ENCODE measurements at regions not wholly inside any gene's neighbourhood (a gene's known extent, or its start where the extent isn't known, plus 50 kb on each side); places are given as distances from the start of the nearest gene placed in this dataset.

DNA sequence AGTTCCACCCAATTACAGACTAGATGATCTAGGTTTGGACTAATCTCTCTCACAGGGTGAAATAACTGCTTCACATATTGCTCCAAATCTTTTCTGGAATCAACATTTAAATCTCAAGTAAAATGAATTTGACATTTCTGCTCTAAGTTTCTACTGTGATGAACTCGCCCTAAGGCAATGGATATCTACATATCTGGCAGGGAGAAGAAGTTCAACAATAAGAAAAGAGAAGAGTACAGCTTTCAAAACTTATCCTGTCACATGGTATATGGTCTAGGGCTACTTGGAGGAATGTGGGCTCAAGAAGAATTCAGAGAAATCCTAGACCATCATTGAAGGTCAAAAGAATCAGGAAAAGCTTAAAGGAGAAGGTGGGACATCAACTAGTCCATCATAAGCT lies 440.2 kb downstream of the MBD2 start:
- no peak for DNase-seq
- no peaks in the 10 kb centered on the region for H3K36me3 ChIP-seq
- no peak for ATAC-seq (ENCODE audit: low FRiP score in 2 of 2)
- no peaks in the 10 kb centered on the region for H3K9me3 ChIP-seq
- TF ChIP-seq POLR2A (IDR thresholded peaks at IDR 0.05) (no peak), CTCF (IDR thresholded peaks at IDR 0.05) (no peak), POLR2AphosphoS5 (IDR thresholded peaks at IDR 0.05) (no peak), EP300 (IDR thresholded peaks at IDR 0.05) (no peak)
- no peak overlapping the region for H3K27ac ChIP-seq
- no peak overlapping the region for H3K4me3 ChIP-seq
- WGBS, 2 donors: 64 to 67% methylated on average over 1 of the region's 1 CpG
- H3K4me1 ChIP-seq: no peaks in the 10 kb centered on the region
- no peaks in the 10 kb centered on the region for H3K27me3 ChIP-seq

DNA sequence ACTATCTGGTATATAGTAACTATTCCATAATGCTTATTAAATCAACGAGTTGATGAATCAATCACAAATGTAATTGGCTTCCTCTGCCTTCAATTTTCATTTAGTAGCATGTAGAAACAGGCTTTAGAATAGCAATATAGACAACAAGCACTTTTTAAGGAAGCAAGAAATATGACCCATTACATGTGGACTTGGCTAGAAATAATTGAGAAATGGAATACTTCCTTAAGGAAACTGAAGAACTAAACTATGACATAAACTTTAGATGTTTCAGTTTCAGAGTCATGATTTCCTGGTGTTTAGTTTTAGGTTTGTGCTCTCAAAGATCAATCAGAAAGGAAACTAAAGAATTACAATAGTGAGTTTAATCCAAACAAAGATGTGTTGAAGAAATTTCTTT lies 443.8 kb downstream of the MBD2 start:
- no peaks in the 10 kb centered on the region for H3K9me3 ChIP-seq
- DNase-seq: no peak
- TF ChIP-seq POLR2AphosphoS5 (IDR thresholded peaks at IDR 0.05): no peak
- TF ChIP-seq EP300 (IDR thresholded peaks at IDR 0.05): no peak
- TF ChIP-seq CTCF (IDR thresholded peaks at IDR 0.05): no peak
- TF ChIP-seq POLR2A (IDR thresholded peaks at IDR 0.05): no peak
- WGBS, 2 donors: 50 to 69% methylated on average over 1 of the region's 1 CpG
- no peak overlapping the region for H3K27ac ChIP-seq
- ATAC-seq (ENCODE audit: low FRiP score in 2 of 2): no peak
- no peaks in the 10 kb centered on the region for H3K4me1 ChIP-seq
- H3K4me3 ChIP-seq: no peak overlapping the region
- H3K27me3 ChIP-seq: no peaks in the 10 kb centered on the region
- no peaks in the 10 kb centered on the region for H3K36me3 ChIP-seq

DNA sequence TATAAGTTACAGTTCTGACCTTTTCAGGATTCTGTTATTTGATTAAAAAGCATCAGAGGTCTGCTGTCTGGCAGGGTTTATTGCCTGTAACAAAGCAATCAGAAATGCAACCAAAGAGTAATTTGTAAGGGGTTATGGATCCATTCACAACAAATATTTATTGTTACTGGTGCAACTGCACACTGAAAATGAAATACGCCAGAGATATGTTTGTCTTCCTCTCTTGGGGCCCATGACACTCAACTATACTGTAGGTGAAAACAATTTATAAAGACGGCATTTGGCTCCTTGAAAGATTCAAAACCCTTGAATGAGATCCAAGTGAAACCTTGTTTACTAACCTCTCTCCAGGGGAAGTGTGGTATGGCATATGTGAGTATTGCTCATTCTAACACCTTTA lies 452.2 kb downstream of the MBD2 start:
- Histone ChIP-seq H3K9me3 (peaks cover 0 to 2% (median 0%) of the 10 kb centered on the region in 4 donors), H3K4me3 (no peak overlapping the region), H3K27ac (no peak overlapping the region), H3K27me3 (no peaks in the 10 kb centered on the region), H3K36me3 (no peaks in the 10 kb centered on the region), H3K4me1 (no peaks in the 10 kb centered on the region)
- no peak for TF ChIP-seq POLR2A (IDR thresholded peaks at IDR 0.05)
- no peak for TF ChIP-seq POLR2AphosphoS5 (IDR thresholded peaks at IDR 0.05)
- no peak for TF ChIP-seq CTCF (IDR thresholded peaks at IDR 0.05)
- no peak for TF ChIP-seq EP300 (IDR thresholded peaks at IDR 0.05)
- 52 to 58% methylated on average over 2 of the region's 2 CpGs for WGBS, 2 donors
- no peak for ATAC-seq (ENCODE audit: low FRiP score in 2 of 2)
- DNase-seq: no peak

- H3K4me3 ChIP-seq: no peak overlapping the region
- ATAC-seq (ENCODE audit: low FRiP score in 2 of 2) (no peak), DNase-seq (no peak)
- H3K4me1 ChIP-seq: no peaks in the 10 kb centered on the region
- H3K27ac ChIP-seq: no peak overlapping the region
- no peaks in the 10 kb centered on the region for H3K36me3 ChIP-seq
- peaks cover 0 to 2% (median 0%) of the 10 kb centered on the region in 4 donors for H3K9me3 ChIP-seq
- no peaks in the 10 kb centered on the region for H3K27me3 ChIP-seq
- TF ChIP-seq EP300 (IDR thresholded peaks at IDR 0.05): no peak
- TF ChIP-seq CTCF (IDR thresholded peaks at IDR 0.05): no peak
- TF ChIP-seq POLR2A (IDR thresholded peaks at IDR 0.05): no peak
- no peak for TF ChIP-seq POLR2AphosphoS5 (IDR thresholded peaks at IDR 0.05)
These were observed 452.8 kb downstream of the MBD2 start for GRCh38 chr18:53771664-53772063.

DNA sequence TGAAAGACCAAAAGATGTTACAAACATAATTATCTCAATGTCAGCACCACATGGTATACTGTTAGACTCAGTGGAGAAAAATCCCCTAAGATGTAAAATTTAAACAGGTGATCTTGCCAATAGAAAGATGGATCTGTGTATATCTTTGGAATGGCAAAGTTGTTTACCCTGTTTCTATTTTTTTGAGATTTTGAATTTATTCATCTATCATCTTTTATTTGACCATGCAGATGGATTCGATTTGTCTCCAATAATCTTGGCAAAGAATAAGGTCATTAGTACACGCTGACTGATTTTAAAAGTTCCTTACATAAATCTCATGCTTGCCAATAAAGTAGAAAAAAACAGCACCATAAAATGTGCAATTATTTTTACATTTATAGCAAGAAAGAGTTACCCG lies 459.3 kb downstream of the MBD2 start:
- H3K4me1 ChIP-seq: no peaks in the 10 kb centered on the region
- TF ChIP-seq POLR2A (IDR thresholded peaks at IDR 0.05): no peak
- no peak for TF ChIP-seq CTCF (IDR thresholded peaks at IDR 0.05)
- no peak for TF ChIP-seq EP300 (IDR thresholded peaks at IDR 0.05)
- TF ChIP-seq POLR2AphosphoS5 (IDR thresholded peaks at IDR 0.05): no peak
- no peak for DNase-seq

More for the DNA sequence above, 459.3 kb downstream of the MBD2 start:
- Histone ChIP-seq H3K9me3 (peaks cover 0 to 2% (median 0%) of the 10 kb centered on the region in 4 donors), H3K27me3 (no peaks in the 10 kb centered on the region), H3K36me3 (no peaks in the 10 kb centered on the region), H3K4me3 (no peak overlapping the region), H3K27ac (no peak overlapping the region)
- WGBS, 2 donors: 89 to 90% methylated on average over 3 of the region's 3 CpGs
- no peak for ATAC-seq (ENCODE audit: low FRiP score in 2 of 2)
